Astrocyte (in vitro differentiated cells and primary cell): ENCODE measurements at regions not wholly inside any gene's neighbourhood (a gene's known extent, or its start where the extent isn't known, plus 50 kb on each side); places are given as distances from the start of the nearest gene placed in this dataset.

ENCODE experiments used
- CTCF ChIP-seq: IDR thresholded peaks from 2 replicates; pipeline ENCODE4 v1.5.1; 2011; ENCODE audit warnings: low read depth, mild to moderate bottlenecking, inconsistent platforms, low read length, moderate library complexity; ENCODE audit not compliant: insufficient read depth
- EZH2 ChIP-seq: IDR thresholded peaks from 2 replicates; pipeline ENCODE4 v1.6.1; 2012; ENCODE audit warnings: mild to moderate bottlenecking, low read length, inconsistent platforms; ENCODE audit not compliant: insufficient read depth

DNA sequence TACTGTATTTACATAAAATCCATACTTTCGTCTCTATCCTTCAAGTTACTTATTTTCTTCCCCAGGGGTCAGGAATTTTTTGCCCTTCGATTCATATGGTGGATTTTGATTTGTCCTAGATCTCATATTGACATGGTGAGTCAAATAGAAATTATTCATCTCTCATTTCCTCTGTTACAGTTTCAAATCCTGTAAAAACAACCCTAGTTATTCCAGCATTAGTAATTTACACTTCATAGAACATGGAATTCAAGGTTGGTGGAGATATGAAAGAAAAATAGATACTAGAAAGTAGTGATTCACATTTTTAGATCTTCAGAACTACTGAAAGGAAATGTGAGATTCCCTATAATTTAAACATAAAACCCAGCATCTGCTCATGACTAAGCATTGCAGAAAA, 1331.0 kb upstream of the CDH9 start:
- TF ChIP-seq CTCF (no peak), EZH2 (no peak)
